H1 (cell line): ENCODE measurements at regions not wholly inside any gene's neighbourhood (a gene's known extent, or its start where the extent isn't known, plus 50 kb on each side); places are given as distances from the start of the nearest gene placed in this dataset.

ENCODE experiments used
- CTCF ChIA-PET: fragments of 300-600 bp; sonication (Branson Sonifier 250); formaldehyde crosslinking; loops from one replicate; lab custom pipeline; 2021; ENCODE audit not compliant: partially characterized antibody; lab: Charles Lee
- POLR2A ChIA-PET: fragments of 300-600 bp; sonication (Branson Sonifier 250); formaldehyde crosslinking; loops from one replicate; lab custom pipeline; 2021; ENCODE audit warnings: inconsistent platforms; ENCODE audit not compliant: partially characterized antibody; lab: Charles Lee
- DNase-seq, 2 experiments: peaks; one replicate each; pipeline versions ENCODE4 v3.0.0 to v3.0.0-alpha.2; 2010 to 2022; ENCODE audit warnings: low spot score in 2 of 2, low read depth in 1 of 2, mixed read lengths in 1 of 2
- FAIRE-seq: peaks from 2 replicates; lab custom pipeline; 2011; peaks lifted over from hg19 to GRCh38; lab: Jason Lieb, UNC
- H2AFZ ChIP-seq: 2 replicates; pipeline ENCODE4 v1.8.1; 2012; ENCODE audit warnings: low read length, inconsistent platforms
- H2AK5ac ChIP-seq: 2 replicates; pipeline ENCODE4 v1.6.1; 2013; ENCODE audit warnings: low read depth, low read length
- H2BK120ac ChIP-seq: replicated peaks from 2 replicates; pipeline ENCODE3; 2013; ENCODE audit warnings: low read depth, low read length, inconsistent platforms
- H2BK12ac ChIP-seq: 2 replicates; pipeline ENCODE4 v1.6.1; 2013; ENCODE audit warnings: low read depth, low read length
- H2BK15ac ChIP-seq: 2 replicates; pipeline ENCODE4 v1.6.1; 2013; ENCODE audit warnings: low read length
- H2BK20ac ChIP-seq: 2 replicates; pipeline ENCODE4 v1.6.1; 2013; ENCODE audit warnings: low read length
- H2BK5ac ChIP-seq: 2 replicates; pipeline ENCODE4 v1.6.1; 2013; ENCODE audit warnings: low read depth, low read length
- H3K14ac ChIP-seq: 2 replicates; pipeline ENCODE4 v1.6.1; 2013; ENCODE audit warnings: inconsistent platforms; ENCODE audit not compliant: insufficient read length
- H3K18ac ChIP-seq: 2 replicates; pipeline ENCODE4 v1.6.1; 2013; ENCODE audit warnings: low read length; ENCODE audit errors: extremely low read depth
- H3K23ac ChIP-seq: 2 replicates; pipeline ENCODE4 v1.6.1; 2013; ENCODE audit warnings: inconsistent platforms; ENCODE audit not compliant: insufficient read length
- H3K23me2 ChIP-seq: 2 replicates; pipeline ENCODE4 v1.6.1; 2013; ENCODE audit warnings: low read depth, low read length
- H3K27ac ChIP-seq: 2 replicates; pipeline ENCODE4 v1.6.1; 2011; ENCODE audit warnings: low read depth, low read length, inconsistent platforms
- H3K27me3 ChIP-seq, 4 experiments: replicated peaks in 1 of 4; 1 replicate in 1 of 4; 2 replicates in 3 of 4; pipeline versions ENCODE4 v1.6.1 to v1.8.1; 2011 to 2013; ENCODE audit warnings: low read length in 3 of 4, mild to moderate bottlenecking in 3 of 4, inconsistent platforms in 2 of 4, mixed read lengths in 2 of 4, moderate library complexity in 1 of 4; ENCODE audit not compliant: control insufficient read depth in 3 of 4, insufficient read depth in 3 of 4; ENCODE audit errors: extremely low read depth in 1 of 4
- H3K36me3 ChIP-seq, 4 experiments: 2 replicates each; pipeline versions ENCODE4 v1.6.1 to v1.8.1; 2011 to 2013; ENCODE audit warnings: mild to moderate bottlenecking in 4 of 4, low read length in 3 of 4, moderate library complexity in 2 of 4, control low read depth in 1 of 4, inconsistent platforms in 1 of 4; ENCODE audit not compliant: insufficient read depth in 4 of 4, control insufficient read depth in 2 of 4
- H3K4ac ChIP-seq: replicated peaks from 2 replicates; pipeline ENCODE3; 2013; ENCODE audit warnings: low read length, low read depth, mixed read lengths, inconsistent platforms; ENCODE audit not compliant: insufficient read length
- H3K4me1 ChIP-seq, 4 experiments: replicated peaks in 1 of 4; 1 replicate in 1 of 4; 2 replicates in 3 of 4; pipeline versions ENCODE4 v1.6.1 to v1.8.1; 2011 to 2013; ENCODE audit warnings: low read length in 3 of 4, inconsistent platforms in 2 of 4, mixed read lengths in 1 of 4; ENCODE audit not compliant: insufficient read depth in 4 of 4, control insufficient read depth in 3 of 4
- H3K4me2 ChIP-seq, 2 experiments: 2 replicates each; pipeline versions ENCODE4 v1.6.1 to v1.8.1; 2011 to 2013; ENCODE audit warnings: low read depth in 2 of 2, low read length in 2 of 2, control low read depth in 1 of 2, inconsistent platforms in 1 of 2, mild to moderate bottlenecking in 1 of 2; ENCODE audit not compliant: insufficient read depth in 1 of 2
- H3K4me3 ChIP-seq, 4 experiments: fragments of 200-600, 300-600 bp in 1 of 4; sonication (generic), shearing (Covaris generic), sonication (Bioruptor Twin) in 1 of 4; 2 replicates each; pipeline versions ENCODE4 v1.5.1 to v1.8.1; 2011 to 2016; ENCODE audit warnings: low read length in 4 of 4, low read depth in 3 of 4, control low read depth in 2 of 4, inconsistent platforms in 2 of 4, mild to moderate bottlenecking in 2 of 4, mixed read lengths in 1 of 4, moderate library complexity in 1 of 4; ENCODE audit not compliant: insufficient read depth in 2 of 4; ENCODE audit errors: extremely low read depth in 1 of 4
- H3K56ac ChIP-seq: replicated peaks from 2 replicates; pipeline ENCODE3; 2013; ENCODE audit warnings: low read depth, mild to moderate bottlenecking, mixed read lengths, low read length, inconsistent platforms; ENCODE audit not compliant: insufficient read length
- H3K79me1 ChIP-seq: 2 replicates; pipeline ENCODE4 v1.6.1; 2013; ENCODE audit warnings: low read depth, low read length, control low read depth
- H3K79me2 ChIP-seq, 2 experiments: 2 replicates each; pipeline versions ENCODE4 v1.6.1 to v1.8.1; 2012 to 2013; ENCODE audit warnings: low read length in 2 of 2, mild to moderate bottlenecking in 2 of 2, inconsistent platforms in 1 of 2; ENCODE audit not compliant: insufficient read depth in 2 of 2, control insufficient read depth in 1 of 2
- H3K9ac ChIP-seq, 4 experiments: replicated peaks in 1 of 4; 1 replicate in 1 of 4; 2 replicates in 3 of 4; pipeline versions ENCODE4 v1.6.1 to v1.8.1; 2011 to 2013; ENCODE audit warnings: low read depth in 3 of 4, low read length in 3 of 4, control low read depth in 2 of 4, mild to moderate bottlenecking in 2 of 4, moderate library complexity in 2 of 4, inconsistent platforms in 1 of 4; ENCODE audit errors: extremely low read depth in 1 of 4
- H3K9me3 ChIP-seq, 2 experiments: 2 replicates each; pipeline versions ENCODE4 v1.6.1 to v1.8.1; 2012 to 2013; ENCODE audit warnings: mild to moderate bottlenecking in 2 of 2, moderate library complexity in 2 of 2, control low read depth in 1 of 2, inconsistent platforms in 1 of 2, low read depth in 1 of 2, low read length in 1 of 2, mixed read lengths in 1 of 2; ENCODE audit not compliant: insufficient read depth in 2 of 2
- H4K20me1 ChIP-seq, 2 experiments: replicated peaks in 1 of 2; 2 replicates each; pipeline versions ENCODE3 to v1.8.1; 2011 to 2013; ENCODE audit warnings: inconsistent platforms in 2 of 2, low read length in 2 of 2, mild to moderate bottlenecking in 1 of 2; ENCODE audit not compliant: insufficient read depth in 2 of 2, control insufficient read depth in 1 of 2
- H4K5ac ChIP-seq: 2 replicates; pipeline ENCODE4 v1.6.1; 2013; ENCODE audit warnings: low read length, low read depth, mixed read lengths, inconsistent platforms; ENCODE audit not compliant: insufficient read length
- H4K8ac ChIP-seq: 2 replicates; pipeline ENCODE4 v1.8.0; 2013; ENCODE audit warnings: mild to moderate bottlenecking, moderate library complexity, low read length, inconsistent platforms; ENCODE audit not compliant: insufficient read depth; ENCODE audit errors: extremely low read depth
- H4K91ac ChIP-seq: replicated peaks from 2 replicates; pipeline ENCODE3; 2013; ENCODE audit warnings: low read length, mixed read lengths, inconsistent platforms; ENCODE audit not compliant: insufficient read length
- BRCA1 ChIP-seq: IDR thresholded peaks from 2 replicates; pipeline ENCODE4 v1.6.1; 2012; ENCODE audit warnings: low read depth, low read length, improper control_type of control experiment
- GTF2F1 ChIP-seq: IDR thresholded peaks from 2 replicates; pipeline ENCODE4 v1.6.1; 2012; ENCODE audit warnings: low read depth, low read length, improper control_type of control experiment, borderline replicate concordance
- KDM5A ChIP-seq: fragments of 200-600 bp; IDR thresholded peaks from 2 replicates; pipeline ENCODE4 v1.7.1; 2012; ENCODE audit warnings: mild to moderate bottlenecking, low read length, inconsistent platforms, mixed read lengths
- POLR2AphosphoS5 ChIP-seq: IDR thresholded peaks from 2 replicates; pipeline ENCODE4 v1.6.1; 2011; ENCODE audit warnings: low read depth, low read length
- TEAD4 ChIP-seq: IDR thresholded peaks from 2 replicates; pipeline ENCODE4 v1.6.1; 2012; ENCODE audit warnings: low read depth, low read length, inconsistent platforms, mixed read lengths
- WGBS, 2 experiments: shearing (Covaris generic) in 1 of 2; methylation state at CpG; one replicate each; pipeline versions ENCODE4 v1.1.6 to v1.1.7; 2013 to 2015; ENCODE audit warnings: low lambda C conversion rate in 2 of 2, mixed read lengths in 2 of 2, inconsistent platforms in 1 of 2, low coverage in 1 of 2, missing lambda C conversion rate in 1 of 2; ENCODE audit not compliant: insufficient replicate concordance in 2 of 2, insufficient coverage in 1 of 2, insufficient read length in 1 of 2; ENCODE audit errors: extremely low coverage in 1 of 2, missing lambda C conversion rate in 1 of 2; 5-methylcytosine and 5-hydroxymethylcytosine counted together

DNA sequence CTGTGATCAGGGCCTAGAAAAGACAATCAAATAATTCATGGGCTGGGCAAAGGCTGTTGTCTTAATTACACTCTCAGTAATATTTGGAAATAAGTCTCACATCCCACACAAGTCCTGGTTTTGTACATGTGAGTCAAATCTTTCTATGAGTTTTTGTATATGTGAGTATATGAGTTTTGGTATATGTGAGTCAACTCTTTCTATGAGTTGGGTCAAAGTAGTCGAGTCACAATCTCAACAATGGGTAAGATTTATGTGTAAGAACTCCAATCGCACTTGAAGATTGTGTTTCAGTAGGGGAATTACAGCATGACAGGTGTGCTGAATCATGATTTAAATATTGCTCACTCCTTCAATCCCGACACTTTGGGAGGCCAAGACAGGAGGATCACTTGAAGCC is 975.5 kb upstream of the TSPY4 start:
- H4K8ac ChIP-seq = no peak overlapping the region
- no peak overlapping the region for H3K4me2 ChIP-seq
- H3K4me3 ChIP-seq = no peak overlapping the region
- H4K5ac ChIP-seq = no peak overlapping the region
- H3K27ac ChIP-seq = no peak overlapping the region
- no peaks in the 10 kb centered on the region for H3K36me3 ChIP-seq
- FAIRE-seq (no peak), DNase-seq (no peak)
- H2AFZ ChIP-seq = no peak overlapping the region
- H3K18ac ChIP-seq = no peak overlapping the region
- POLR2A ChIA-PET = no interaction called here
- H3K79me2 ChIP-seq = no peaks in the 10 kb centered on the region
- H2AK5ac ChIP-seq = no peak overlapping the region
- H4K91ac ChIP-seq = no peak overlapping the region
- H3K23ac ChIP-seq = no peak overlapping the region
- H2BK15ac ChIP-seq = no peak overlapping the region
- 70% methylated on average over 3 of the region's 3 CpGs; no CpG with 5 or more reads in 1 of the 2 experiments for whole genome bisulfite sequencing, 2 experiments
- no peak overlapping the region for H3K9ac ChIP-seq
- no peaks in the 10 kb centered on the region for H3K23me2 ChIP-seq
- no peak overlapping the region for H2BK5ac ChIP-seq
- H3K79me1 ChIP-seq = no peaks in the 10 kb centered on the region
- peaks cover 4 to 35% of the 10 kb centered on the region in 2 experiments; a peak in 2 of 4 replicates for H3K9me3 ChIP-seq
- no peak overlapping the region for H2BK12ac ChIP-seq
- no peak overlapping the region for H3K4ac ChIP-seq
- no peaks in the 10 kb centered on the region for H3K4me1 ChIP-seq
- CTCF ChIA-PET = no interaction called here
- H3K14ac ChIP-seq = no peak overlapping the region
- no peaks in the 10 kb centered on the region for H4K20me1 ChIP-seq
- H2BK120ac ChIP-seq = no peak overlapping the region
- H3K27me3 ChIP-seq = no peaks in the 10 kb centered on the region
- H3K56ac ChIP-seq = no peak overlapping the region
- H2BK20ac ChIP-seq = no peak overlapping the region
- TF ChIP-seq KDM5A (no peak), POLR2AphosphoS5 (no peak), GTF2F1 (no peak), TEAD4 (no peak), BRCA1 (no peak)
